IMR-90 (cell line): ENCODE measurements at regions not wholly inside any gene's neighbourhood (a gene's known extent, or its start where the extent isn't known, plus 50 kb on each side); places are given as distances from the start of the nearest gene placed in this dataset.

Source experiments
- CHD1 ChIP-seq: IDR thresholded peaks from 2 replicates; pipeline ENCODE4 v1.6.1; 2012; ENCODE audit warnings: low read depth, low read length, improper control_type of control experiment
- CTCF ChIP-seq: conservative IDR thresholded peaks from 2 replicates; pipeline ENCODE4 v1.5.1; 2012; ENCODE audit warnings: mild to moderate bottlenecking, low read depth, low read length, improper control_type of control experiment
- SMC3 ChIP-seq: fragments of 150-350 bp; IDR thresholded peaks from 2 replicates; pipeline ENCODE4 v1.6.1; 2016; ENCODE audit warnings: low read depth, mild to moderate bottlenecking, antibody characterized with exemption, low read length, moderate library complexity
- USF2 ChIP-seq: fragments of 150-350 bp; IDR thresholded peaks from 2 replicates; pipeline ENCODE4 v1.6.1; 2017; ENCODE audit warnings: mild to moderate bottlenecking, antibody characterized with exemption, low read length, low read depth

GRCh38 chr5:67355120-67355713, 158.6 kb upstream of the CD180 start:
- TF ChIP-seq CTCF: no peak
- TF ChIP-seq SMC3: no peak
- no peak for TF ChIP-seq CHD1
- no peak for TF ChIP-seq USF2
